ENCODE measurements at regions not wholly inside any gene's neighbourhood (a gene's known extent, or its start where the extent isn't known, plus 50 kb on each side); places are given as distances from the start of the nearest gene placed in this dataset.
A peak's percentile ranks its signal among the peaks of the same experiment; 100 is the strongest.
"Not testable (repeated sequence)": the region's sequence is repeated elsewhere in the genome, so short reads cannot be mapped to it uniquely, and the experiment has no call there.

DNA sequence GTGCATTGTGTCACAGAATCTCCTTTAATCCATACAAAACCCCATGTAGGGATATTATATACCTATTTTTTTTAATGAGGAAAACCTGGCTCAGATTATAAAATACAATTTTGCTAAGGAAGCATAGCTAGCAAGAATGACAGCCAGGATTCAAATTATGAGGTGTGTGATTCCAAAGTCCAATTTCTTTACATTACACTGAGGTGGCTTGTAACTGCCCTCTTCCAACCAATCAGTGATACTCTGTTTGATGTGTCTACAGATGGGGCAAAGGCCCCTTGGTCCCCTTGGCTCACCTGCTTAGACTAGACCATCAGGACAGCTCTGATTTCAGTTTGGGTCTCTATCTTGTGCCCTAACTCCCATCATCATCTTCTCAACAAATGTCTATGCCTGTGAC lies 120.3 kb upstream of the ADAMTS9 start:
- DNase-seq (ENCODE audit: low spot score): no peak

DNA sequence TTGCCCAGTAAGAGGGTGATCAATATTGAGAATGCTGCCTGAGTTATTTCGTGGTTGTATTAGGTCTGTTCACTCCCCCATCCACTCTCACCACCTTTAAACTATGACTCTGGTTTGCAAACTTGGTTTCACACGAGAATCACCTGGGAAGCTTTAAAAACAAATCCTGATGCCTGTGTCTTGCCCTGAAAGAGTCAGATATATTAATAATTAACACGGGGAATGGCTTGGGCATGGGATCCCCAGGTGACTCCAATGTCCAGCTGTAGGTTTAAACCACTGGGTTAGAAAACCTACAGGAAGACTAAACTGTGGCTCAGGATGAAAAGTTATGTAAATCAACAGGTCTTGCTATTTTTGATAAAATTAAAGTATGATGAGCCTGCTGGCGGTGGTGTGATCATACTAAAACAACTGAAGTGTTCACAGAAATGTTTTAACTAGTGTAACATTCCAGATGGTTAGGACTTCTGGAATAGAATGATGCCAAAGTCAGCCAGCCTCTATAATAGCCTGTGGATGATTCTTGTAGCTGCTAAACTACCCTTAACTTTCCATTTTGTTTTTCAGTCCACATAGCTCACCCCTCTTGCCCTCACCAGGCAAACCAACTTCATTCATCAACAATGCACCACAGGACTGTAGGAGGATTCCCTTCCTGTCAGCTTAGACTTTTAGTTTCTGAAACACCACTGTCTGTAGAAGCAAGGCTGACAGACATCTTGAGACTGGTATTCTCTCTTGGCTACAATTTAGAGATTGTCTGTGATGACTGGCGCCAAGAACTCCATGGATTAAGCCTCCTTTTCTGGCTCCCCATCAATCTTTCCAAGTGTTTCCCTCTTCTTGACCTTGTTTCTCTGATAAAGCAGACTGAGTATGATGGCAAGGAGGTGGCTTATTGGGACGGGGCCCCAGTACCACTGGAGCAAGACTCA lies 119.1 kb upstream of the ADAMTS9 start:
- peak; percentile 49 for DNase-seq (ENCODE audit: low spot score)

DNA sequence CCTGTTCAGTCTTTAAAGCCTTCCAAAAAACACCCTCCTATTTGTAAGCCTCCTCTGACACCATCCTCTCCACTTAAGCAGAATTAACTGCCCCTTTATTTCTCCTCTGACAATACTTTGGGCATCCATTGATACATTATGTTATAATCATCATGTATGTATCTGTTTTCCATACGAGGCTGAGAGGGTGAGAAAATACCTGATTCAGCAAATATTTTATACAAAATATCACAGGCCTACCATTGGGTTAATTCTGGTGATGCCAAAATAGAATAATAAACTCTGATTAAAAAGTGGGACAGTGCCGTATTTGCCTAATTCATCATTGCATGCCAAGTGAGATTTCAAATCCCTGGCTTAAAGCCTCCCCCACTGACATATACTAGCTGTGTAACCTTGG lies 118.2 kb upstream of the ADAMTS9 start:
- no peak for DNase-seq (ENCODE audit: low spot score)

DNA sequence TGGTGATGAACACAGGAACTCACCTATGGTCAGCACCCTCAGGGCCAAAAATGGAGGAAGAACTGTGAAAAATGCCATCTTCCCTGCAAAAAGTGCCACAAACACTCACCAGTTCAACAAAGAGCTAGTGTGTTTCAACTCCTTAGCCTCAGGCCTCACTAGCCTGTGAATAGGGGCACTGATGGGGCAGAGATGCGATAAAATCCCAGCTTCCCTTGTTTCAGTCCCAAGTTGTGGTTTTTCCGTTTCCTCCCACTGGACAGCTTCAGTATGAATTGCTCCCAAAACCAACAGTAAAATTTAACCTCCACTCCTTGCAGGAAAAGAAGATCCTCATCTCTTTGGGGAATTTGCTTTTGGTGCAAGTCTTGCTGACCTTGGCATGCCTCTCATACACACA lies 117.4 kb upstream of the ADAMTS9 start:
- no peak for DNase-seq (ENCODE audit: low spot score)

DNA sequence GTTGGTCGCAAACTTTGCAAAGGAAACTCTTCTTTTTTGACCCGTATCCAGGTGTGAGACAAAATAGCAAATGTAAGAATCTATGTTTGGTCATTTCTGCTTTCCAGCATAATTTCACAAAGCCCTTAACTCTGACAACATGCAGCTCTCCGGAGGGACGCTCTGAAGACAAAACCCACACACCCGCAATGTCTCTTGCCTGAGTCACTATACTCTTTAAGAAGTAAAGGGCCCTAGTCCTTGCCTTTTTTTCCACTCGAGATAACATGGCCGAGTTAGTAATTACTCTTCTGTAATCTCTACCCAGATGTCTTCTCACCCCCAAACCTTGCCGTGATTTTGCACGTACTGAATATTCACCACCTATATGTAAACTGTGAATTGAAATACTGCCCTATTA lies 115.7 kb upstream of the ADAMTS9 start:
- DNase-seq (ENCODE audit: low spot score): peak; percentile 66

DNA sequence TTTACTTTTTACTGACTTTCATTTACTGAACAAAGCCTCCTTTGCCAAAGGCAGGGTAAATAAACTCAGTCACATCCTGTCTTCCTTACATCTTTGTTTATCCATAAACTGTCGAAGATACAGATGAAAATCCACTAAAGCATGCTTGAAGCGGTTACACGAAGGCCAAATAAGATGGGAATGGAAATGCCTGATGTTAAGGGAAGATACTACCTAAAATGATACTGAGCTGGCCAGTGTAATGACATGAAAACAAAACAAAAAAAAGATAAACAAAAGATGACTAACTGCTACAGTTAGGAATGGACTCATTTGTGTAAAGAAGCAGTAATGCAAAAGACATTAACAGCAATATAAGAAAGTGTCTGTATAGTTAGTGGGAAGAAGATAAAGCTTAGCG lies 114.7 kb upstream of the ADAMTS9 start:
- no peak for DNase-seq (ENCODE audit: low spot score)

DNA sequence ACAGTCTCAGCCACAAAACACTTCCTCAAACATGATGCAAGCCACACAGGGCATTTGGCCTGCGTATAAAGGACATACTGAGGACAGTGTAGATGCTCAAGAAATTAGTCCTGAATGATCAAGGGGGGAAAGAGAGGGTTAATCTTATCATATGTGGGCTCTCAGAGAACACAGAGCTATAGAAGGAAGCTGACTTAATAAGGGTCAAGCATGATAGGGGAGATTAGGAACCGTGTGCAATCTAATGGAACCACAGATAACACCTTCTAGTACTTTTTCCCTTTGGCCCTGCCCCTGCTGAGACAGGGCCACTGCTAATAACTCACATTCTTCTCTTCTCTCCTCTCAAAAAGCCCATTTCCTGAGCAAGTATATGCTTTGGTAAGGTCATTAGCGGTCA lies 114.1 kb upstream of the ADAMTS9 start:
- DNase-seq (ENCODE audit: low spot score): no peak

DNA sequence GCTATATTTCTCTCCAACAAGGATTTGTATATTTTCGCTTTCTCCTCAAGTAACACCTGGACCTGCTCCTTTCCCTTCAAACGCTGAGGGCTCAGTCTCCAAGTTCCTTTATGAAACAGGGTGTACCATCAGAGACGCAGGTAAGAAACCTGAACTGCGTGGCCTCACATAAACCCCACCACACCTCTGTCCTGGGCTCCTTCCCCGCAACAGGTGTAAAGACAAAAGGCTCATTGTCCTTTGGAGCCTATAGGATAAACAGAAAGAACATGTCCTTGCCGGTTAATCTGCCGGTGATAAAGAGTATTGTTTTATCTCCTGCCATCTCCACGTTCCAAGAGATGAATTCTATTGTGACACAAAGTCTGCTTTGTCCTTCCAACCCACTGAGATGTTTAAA lies 111.8 kb upstream of the ADAMTS9 start:
- no peak for DNase-seq (ENCODE audit: low spot score)

DNA sequence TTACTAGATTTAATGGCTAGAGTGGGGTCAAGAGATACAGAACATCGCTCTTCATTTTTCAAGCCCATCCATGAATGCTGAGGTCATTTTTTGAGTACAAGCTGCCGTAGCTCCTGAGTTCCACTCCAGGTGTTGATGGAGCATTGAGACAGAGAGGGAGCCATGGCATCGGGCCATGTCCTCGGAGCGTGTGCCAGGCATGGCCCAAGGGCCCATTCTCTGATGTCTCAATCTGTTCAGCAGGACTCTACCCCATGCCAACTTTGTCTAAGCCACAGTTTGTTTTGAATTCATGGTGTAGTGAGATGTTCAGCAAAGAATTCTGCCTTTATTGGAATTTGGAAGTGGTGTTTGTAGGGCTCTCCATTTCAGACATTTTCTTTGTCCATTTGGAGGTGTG lies 110.5 kb upstream of the ADAMTS9 start:
- no peak for DNase-seq (ENCODE audit: low spot score)

DNA sequence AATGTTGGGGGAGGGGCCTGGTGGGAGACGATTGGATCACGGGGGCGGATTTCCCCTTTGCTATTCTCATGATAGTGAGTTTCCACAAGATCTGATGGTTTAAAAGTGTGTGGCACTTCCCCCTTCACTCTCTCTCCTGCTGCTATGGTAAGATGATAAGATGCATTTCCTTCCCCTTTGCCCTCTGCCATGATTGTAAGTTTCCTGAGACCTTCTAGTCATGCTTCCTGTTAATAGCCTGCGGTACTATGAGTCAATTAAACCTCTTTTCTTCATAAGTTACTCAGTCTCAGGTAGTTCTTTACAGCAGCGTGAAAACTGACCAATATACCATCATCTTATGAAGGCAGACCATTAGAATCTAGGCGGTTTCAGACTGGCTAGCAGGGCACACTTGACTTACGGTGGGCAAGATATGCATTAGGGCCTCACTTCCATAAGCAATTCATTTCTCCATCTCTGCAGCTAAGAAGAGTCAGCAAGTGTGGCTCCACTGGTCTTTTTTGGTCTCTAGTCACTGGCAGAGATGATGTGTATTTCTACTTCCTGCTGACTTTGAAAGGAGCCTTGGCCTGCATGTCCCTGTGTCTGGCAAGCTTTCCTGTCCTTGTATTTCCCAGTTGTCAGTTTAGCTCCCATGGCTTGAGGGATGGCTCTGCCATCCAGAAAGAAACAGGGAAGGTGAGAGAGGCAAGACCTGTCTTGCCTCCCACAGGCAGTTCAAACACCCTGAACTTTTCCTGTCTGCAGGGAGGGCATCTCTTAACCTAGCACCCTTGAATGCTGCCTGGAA lies 109.0 kb upstream of the ADAMTS9 start:
- DNase-seq (ENCODE audit: low spot score): no peak

DNA sequence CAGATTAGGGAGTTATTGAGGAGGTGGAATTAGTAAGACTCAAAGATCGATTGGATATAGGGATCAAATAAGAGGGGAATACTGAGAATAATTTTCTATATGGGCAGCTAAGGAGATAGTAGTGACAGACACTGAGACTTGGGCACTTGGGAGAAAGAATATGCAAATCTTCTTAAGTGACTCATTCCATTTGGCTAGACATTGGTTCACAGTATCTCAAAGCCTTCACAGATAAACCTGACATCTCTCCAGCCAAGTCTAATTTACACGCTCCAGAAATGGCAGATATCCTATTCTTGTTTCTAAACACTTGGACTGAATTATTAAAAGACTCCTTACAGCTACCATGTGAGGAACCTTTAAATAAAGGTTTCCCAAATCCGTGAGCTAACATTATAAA lies 104.6 kb upstream of the ADAMTS9 start:
- DNase-seq (ENCODE audit: low spot score): no peak

DNA sequence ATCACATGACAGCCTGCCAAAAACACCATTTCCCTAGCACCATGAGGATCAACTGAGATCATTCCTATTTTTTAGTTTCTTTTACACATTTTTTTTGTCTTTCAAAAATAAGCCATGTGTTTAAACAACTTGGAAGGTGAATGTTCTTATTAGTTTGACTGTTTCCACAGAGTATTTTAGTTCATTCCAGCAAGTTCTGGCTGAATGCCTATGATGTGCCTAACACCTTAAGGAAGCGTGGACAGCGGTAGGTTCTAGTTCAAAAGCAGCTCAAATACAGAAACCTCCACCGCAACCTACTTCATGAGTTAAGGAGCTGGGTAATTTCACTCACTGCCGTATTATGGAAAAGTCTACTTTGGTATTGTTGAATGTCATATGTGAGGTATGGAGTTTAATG lies 101.3 kb upstream of the ADAMTS9 start:
- DNase-seq (ENCODE audit: low spot score): no peak

DNA sequence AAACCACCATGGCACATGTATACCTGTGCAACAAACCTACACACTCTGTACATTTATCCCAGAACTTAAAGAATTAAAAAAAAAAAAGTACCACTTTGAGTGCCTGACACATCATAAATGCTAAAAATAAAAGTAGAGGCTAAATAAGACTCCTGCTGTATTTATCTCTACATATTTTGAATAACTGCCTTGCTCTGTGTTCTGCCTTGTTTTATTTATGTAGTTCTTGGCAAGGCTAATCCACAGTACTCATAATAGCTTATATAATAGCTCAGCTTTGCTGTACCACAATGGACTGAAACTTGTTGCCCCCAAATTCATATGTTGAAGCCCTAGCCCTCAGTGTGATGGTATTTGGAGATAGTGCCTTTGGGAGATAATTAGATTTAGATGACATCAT lies 95.4 kb upstream of the ADAMTS9 start:
- peak; percentile 25 for DNase-seq (ENCODE audit: low spot score)

DNA sequence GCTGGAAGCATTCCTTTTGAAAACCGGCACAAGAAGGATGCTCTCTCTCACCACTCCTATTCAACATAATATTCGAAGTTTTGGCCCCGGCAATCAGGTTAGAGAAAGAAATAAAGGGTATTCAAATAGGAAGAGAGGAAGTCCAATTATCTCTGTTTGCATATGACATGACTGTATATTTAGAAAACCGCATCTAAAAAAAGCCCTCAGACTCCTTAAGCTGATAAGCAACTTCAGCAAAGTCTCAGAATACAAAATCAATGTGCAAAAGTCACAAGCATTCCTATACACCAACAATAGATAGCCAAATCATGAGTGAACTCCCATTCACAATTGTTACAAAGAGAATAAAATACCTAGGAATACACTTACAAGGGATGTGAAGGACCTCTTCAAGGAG lies 93.1 kb upstream of the ADAMTS9 start:
- DNase-seq (ENCODE audit: low spot score): not testable (repeated sequence)

DNA sequence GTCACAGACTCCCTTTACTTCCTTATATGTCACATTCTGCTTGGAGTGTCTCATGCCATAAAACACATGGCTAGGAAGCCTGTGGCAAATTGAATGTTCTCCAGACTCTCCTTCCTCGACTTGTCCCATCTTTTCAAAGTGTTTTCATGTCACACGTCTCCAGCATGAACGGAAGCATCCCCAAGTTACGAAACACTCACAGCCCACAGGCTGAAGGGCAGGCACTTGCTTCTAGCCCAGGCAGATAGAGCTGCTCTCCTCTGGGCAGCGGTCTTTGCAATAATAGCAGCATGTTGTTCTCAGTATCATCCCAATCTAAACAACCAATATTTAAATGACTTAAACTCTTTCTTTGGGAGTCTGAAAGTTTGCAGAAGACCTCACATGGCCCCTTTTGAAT lies 85.3 kb upstream of the ADAMTS9 start:
- no peak for DNase-seq (ENCODE audit: low spot score)

DNA sequence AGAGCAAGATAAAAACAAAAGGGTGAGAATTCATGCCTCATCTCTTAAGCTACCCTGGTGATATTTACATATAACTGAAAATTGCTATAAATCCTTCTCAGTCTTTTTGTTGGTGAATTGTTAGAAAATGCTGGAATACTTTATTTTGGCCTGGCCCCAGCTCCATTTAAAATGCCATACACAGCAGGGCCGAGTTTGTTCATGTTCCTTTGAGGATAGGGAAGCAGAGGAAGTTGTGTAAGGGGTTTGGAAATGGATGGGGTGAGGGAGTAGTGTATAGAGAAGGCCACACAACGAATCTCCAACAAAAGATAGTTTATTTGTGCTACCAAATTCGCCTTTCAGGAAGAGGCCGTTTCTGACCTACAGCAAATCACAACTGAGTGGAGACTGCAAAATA lies 78.6 kb upstream of the ADAMTS9 start:
- no peak for DNase-seq (ENCODE audit: low spot score)

DNA sequence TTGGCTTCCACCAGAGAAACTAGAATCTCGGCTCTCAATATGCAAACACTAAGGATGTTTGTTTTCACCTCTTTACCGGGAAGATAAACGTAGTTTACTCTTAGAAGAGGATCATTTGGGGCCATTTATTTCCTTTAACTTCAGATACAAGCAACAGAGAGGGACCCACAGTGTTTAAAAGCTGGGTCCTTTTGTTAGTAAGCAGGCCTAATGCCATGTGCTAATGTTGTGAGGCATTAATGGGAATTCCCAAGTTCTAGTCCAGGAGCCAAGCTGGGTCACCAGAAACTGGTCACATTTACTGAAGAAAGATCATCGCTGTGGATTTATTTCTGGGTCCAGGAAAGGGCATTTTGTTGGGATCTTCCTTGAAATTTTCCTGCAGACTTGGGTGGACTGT lies 78.1 kb upstream of the ADAMTS9 start:
- no peak for DNase-seq (ENCODE audit: low spot score)

DNA sequence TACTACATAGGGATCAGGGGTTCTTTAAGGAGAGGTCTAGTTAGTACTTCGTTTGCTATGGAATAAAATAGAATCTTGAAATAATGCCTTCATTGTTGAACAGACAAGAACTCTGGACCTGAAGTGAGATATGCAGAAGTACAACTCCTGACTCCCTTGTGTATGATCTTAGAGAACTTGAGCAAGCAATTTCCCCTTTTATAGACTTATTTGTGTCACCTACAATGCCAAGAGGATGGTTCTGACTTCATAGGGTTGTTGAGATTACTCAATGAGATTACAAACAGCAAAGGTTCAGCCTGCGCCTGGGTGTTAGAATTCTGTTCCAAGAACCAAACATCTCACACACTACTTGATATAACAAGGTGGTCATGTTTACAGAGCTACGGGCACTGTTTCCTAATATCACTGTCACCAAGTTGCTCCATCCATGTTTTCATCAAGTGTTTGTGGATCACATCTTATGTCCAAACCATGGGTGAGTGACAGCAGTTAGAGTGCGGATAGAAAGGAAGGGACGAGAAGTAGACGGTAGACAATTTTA lies 76.7 kb upstream of the ADAMTS9 start:
- no peak for DNase-seq (ENCODE audit: low spot score)

DNA sequence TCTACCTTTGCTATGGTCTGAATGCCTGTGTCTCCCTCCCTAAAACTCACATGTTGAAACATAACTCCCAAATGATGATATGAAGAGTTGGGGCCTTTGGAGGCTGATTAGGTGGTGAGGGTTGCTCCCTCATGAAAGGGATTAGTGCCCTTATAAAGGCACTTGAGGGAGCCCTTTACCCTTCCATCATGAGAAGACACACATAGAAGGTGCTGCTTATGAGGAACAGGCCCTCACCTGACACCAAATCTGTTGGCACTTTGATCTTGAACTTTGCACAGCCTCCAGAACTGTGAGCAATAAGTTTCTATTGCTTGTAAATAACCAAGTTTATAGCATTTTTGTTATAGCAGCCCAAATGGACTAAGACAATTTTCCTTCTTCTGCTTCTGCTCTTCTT lies 76.2 kb upstream of the ADAMTS9 start:
- DNase-seq (ENCODE audit: low spot score): no peak

DNA sequence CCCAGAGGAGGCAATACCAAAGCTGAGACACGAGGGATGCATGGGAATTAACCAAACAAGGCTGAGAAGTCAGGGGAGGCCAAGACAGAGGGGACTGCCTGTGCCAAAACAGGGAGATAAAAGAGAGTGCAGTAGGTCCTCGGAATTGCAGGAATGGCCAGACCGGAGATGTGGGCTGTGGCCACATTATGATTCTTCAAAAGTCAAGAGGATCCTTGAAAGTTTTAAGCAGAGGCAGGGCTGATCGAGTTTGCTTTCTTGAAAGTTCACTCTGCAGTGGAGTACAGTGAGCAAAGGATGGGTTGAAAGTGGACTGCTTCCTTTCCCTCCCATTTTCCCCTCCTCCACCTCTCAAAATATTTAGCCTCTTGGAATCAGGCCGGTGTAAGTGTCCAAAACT lies 73.9 kb upstream of the ADAMTS9 start:
- DNase-seq (ENCODE audit: low spot score): no peak

DNA sequence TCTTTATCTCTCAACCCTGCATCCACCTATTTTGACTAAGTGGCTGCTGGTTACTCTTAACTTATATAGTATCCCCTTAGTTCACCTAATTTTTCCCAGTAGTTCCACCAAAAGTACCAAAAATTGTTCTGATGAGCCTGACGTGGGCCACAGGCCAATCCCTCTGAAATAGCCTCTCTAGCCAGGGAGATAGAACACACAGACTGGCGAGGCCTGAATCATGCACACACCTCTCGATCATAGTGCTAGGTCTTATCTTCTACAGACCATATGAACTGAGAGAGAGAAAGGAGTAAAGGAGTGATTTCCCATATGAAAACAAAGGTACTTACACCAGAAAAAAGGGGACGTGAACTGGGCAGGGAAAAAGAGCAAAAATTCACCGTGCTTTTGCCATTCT lies 72.5 kb upstream of the ADAMTS9 start:
- no peak for DNase-seq (ENCODE audit: low spot score)

DNA sequence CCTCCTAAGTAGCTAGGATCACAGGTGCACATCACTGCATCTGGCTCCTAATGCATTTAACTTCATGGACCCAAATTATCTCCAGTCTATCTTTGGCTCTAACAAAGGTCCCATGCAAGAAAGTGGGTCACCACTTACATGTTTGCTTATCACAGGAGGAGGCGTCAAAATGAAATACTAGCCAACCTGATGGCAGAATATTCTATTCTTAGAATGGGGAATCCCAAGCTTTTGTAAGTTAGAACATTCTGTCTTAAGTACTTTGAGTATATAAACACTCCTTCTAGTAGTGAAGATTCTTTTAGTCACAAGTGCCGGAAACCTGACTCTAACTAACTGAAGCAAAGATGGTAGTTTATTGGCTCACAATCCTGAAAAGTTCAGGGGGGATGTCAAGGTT lies 72.0 kb upstream of the ADAMTS9 start:
- DNase-seq (ENCODE audit: low spot score): no peak

Measured in umbilical cord (tissue), 1 donor.